ENCODE measurements at regions not wholly inside any gene's neighbourhood (a gene's known extent, or its start where the extent isn't known, plus 50 kb on each side); places are given as distances from the start of the nearest gene placed in this dataset.

DNA sequence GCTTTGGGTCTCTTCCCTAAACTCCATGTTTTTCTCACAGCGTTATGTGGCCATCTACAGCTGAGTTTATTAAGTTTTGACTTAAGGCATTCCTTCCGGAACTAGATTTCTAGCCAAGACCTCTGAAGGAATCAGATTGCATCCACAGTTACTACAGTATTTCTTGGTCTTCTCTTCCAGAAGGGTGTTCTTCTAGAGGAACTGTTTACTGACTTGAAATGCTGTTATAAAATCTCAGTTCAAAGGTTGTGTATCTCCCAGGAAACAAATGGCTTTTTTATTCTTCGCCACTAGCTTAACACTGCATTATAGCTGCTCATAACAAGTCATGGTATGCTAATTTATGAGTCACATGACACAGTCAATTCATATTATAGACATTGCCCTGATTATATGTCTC is 55.3 kb upstream of the RAD23B start:
- FAIRE-seq (no peak), DNase-seq (ENCODE audit: extremely low spot score, insufficient read length, low read depth) (no peak)

DNA sequence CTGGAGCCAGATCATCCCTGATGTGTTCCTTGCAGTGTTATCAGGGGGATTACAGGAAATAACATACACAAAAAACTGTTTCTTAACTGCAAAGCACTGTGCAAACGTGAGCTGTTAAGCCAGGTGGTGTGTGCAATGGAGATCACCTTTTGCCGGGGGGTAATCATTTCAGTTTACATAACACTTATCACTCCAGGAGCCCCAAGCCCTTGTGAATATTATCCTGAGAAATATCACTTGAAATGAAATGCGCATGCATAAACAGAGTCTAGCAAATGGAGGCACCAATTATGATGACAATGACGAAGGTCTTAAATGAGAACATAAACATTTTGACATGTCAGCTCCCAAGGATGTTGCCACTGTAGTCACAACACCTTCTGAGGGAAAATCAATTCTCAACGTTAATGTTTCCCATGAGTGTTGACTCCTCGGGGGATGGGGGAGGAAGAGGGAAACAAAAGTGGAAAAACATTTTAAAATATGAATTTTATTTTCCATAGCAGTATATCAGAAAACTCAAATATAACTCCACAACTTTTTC is 54.5 kb upstream of the RAD23B start:
- no peak for DNase-seq (ENCODE audit: extremely low spot score, insufficient read length, low read depth)
- no peak for FAIRE-seq

DNA sequence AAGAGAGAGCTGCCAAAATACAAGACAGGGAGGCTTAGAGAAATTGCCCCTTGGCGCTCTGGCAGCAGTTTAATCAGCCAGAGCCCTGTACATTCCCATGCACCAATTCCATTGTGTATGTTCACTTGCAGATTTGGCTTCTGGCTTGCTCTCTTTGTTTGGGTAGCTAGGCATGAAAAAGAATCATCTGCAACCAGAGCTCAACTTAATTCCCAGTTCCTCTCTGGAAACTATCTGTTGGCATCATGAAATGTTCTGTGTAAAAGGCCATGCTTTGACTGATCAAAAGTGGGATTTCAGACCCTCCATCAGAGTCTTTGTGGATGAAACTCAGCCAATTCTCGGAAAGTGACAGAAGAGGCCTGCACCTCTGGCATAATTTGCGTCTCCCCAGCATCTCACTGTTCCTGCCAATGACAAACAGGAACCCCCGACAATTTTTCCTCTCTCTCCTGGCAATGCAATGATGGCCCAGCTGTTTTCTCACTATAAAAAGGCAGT is 53.8 kb upstream of the RAD23B start:
- DNase-seq (ENCODE audit: extremely low spot score, insufficient read length, low read depth) (no peak), FAIRE-seq (no peak)

Measured in GM18507 (cell line).